Stomach (tissue), 8 donors: ENCODE measurements at regions not wholly inside any gene's neighbourhood (a gene's known extent, or its start where the extent isn't known, plus 50 kb on each side); places are given as distances from the start of the nearest gene placed in this dataset.

Experiments
- DNase-seq, 2 donors: peaks; one replicate each; pipeline versions ENCODE4 v3.0.0 to v3.0.0-alpha.2; 2013 to 2019
- H3K27ac ChIP-seq, 5 donors: fragments of 200-600 bp in 4 of 5; sonication (generic) in 4 of 5; one replicate each; pipeline ENCODE4 v1.5.1; 2013 to 2019; ENCODE audit warnings: mild to moderate bottlenecking in 1 of 5, moderate library complexity in 1 of 5
- H3K27me3 ChIP-seq, 3 donors: fragments of 200-600 bp; sonication (generic); one replicate each; pipeline ENCODE4 v1.5.1; 2017 to 2019; ENCODE audit warnings: mixed run types in 1 of 3
- H3K36me3 ChIP-seq, 4 donors: fragments of 200-600 bp; sonication (generic); 1 replicate in 3 of 4; 2 replicates in 1 of 4; pipeline ENCODE4 v1.5.1; 2016 to 2019
- H3K4me1 ChIP-seq, 4 donors: fragments of 200-600 bp; sonication (generic); one replicate each; pipeline ENCODE4 v1.5.1; 2016 to 2019
- H3K4me3 ChIP-seq, 4 donors: fragments of 200-600 bp; sonication (generic) in 3 of 4; one replicate each; pipeline ENCODE4 v1.5.1; 2016 to 2019; ENCODE audit warnings: mild to moderate bottlenecking in 1 of 4
- H3K9me3 ChIP-seq, 4 donors: fragments of 200-600 bp; sonication (generic); one replicate each; pipeline ENCODE4 v1.5.1; 2016 to 2019
- CTCF ChIP-seq, 7 experiments: fragments of 450-650 bp in 4 of 7; fragments of 200-600 bp in 3 of 7; sonication (generic) in 3 of 7; IDR thresholded peaks; one replicate each; pipeline ENCODE4 v1.5.1; 2016 to 2019; ENCODE audit warnings: antibody characterized with exemption in 7 of 7, control low read depth in 2 of 7, mild to moderate bottlenecking in 1 of 7
- EP300 ChIP-seq: sonication (generic); formaldehyde crosslinking; IDR thresholded peaks from one replicate; pipeline ENCODE4 v1.6.1; 2017; ENCODE audit warnings: antibody characterized with exemption
- POLR2A ChIP-seq, 4 donors: fragments of 450-650 bp; IDR thresholded peaks; one replicate each; pipeline ENCODE4 v1.6.1; 2016; ENCODE audit warnings: antibody characterized with exemption in 4 of 4, control low read depth in 2 of 4, mild to moderate bottlenecking in 1 of 4, moderate library complexity in 1 of 4
- POLR2AphosphoS5 ChIP-seq, 3 donors: sonication (generic); formaldehyde crosslinking; IDR thresholded peaks; one replicate each; pipeline ENCODE4 v1.6.1; 2016; ENCODE audit warnings: antibody characterized with exemption in 3 of 3
- WGBS, 5 donors: extraction: QIAGEN DNeasy Blood & Tissue Kit in 3 of 5; methylation state at CpG; one replicate each; pipeline versions ENCODE4 v1.1.5 to v1.1.7; 2013 to 2018; 5-methylcytosine and 5-hydroxymethylcytosine counted together
- intact Hi-C: fragments of 100-400 bp; cut with DNase I; formaldehyde crosslinking; loops from one replicate; pipeline ENCODE4 v1.15.1; 2023; ENCODE audit warnings: low total_unique reads
- donor health status: healthy with polysubstance abuse.
- donor health status: Bipolar disorder and iron deficiency.
- donor health status: healthy.

- H3K27me3 ChIP-seq, result no peaks in the 10 kb centered on the region
- WGBS, 5 donors, result 42 to 59% (median 43%) methylated on average over 5 of the region's 5 CpGs
- intact Hi-C loops, result no loop called here
- peak in 1 of 2 donors; percentile 62 for DNase-seq
- H3K9me3 ChIP-seq, result no peaks in the 10 kb centered on the region
- H3K4me3 ChIP-seq, result no peak overlapping the region
- no peak overlapping the region for H3K27ac ChIP-seq
- H3K36me3 ChIP-seq, result no peaks in the 10 kb centered on the region
- no peaks in the 10 kb centered on the region for H3K4me1 ChIP-seq
- no peak for TF ChIP-seq POLR2A (IDR thresholded peaks at IDR 0.05)
- no peak for TF ChIP-seq EP300
- TF ChIP-seq CTCF (IDR thresholded peaks at IDR 0.05), result no peak
- no peak for TF ChIP-seq POLR2AphosphoS5 (IDR thresholded peaks at IDR 0.05)
Measured at GRCh38 chr5:101838435-101838834, 457.6 kb downstream of the SLCO4C1 start.

GRCh38 chr5:101829255-101829654 lies 466.8 kb downstream of the SLCO4C1 start:
- no peak overlapping the region for H3K27ac ChIP-seq
- DNase-seq, result no peak
- TF ChIP-seq POLR2A (IDR thresholded peaks at IDR 0.05), result no peak
- TF ChIP-seq CTCF (IDR thresholded peaks at IDR 0.05), result no peak
- no peak for TF ChIP-seq POLR2AphosphoS5 (IDR thresholded peaks at IDR 0.05)
- no peak for TF ChIP-seq EP300
- no peak overlapping the region for H3K4me3 ChIP-seq
- intact Hi-C loops, result no loop called here
- H3K27me3 ChIP-seq, result no peaks in the 10 kb centered on the region
- no peaks in the 10 kb centered on the region for H3K36me3 ChIP-seq
- H3K4me1 ChIP-seq, result no peaks in the 10 kb centered on the region
- WGBS, 5 donors, result 51 to 62% (median 60%) methylated on average over 4 of the region's 4 CpGs
- peaks cover 0 to 10% (median 4%) of the 10 kb centered on the region in 4 donors for H3K9me3 ChIP-seq

- no peaks in the 10 kb centered on the region for H3K27me3 ChIP-seq
- no peak overlapping the region for H3K4me3 ChIP-seq
- no peaks in the 10 kb centered on the region for H3K4me1 ChIP-seq
- no peak overlapping the region for H3K27ac ChIP-seq
- intact Hi-C loops, result no loop called here
- peaks cover 0 to 6% (median 0%) of the 10 kb centered on the region in 4 donors for H3K9me3 ChIP-seq
- TF ChIP-seq CTCF (IDR thresholded peaks at IDR 0.05), result no peak
- no peak for TF ChIP-seq POLR2AphosphoS5 (IDR thresholded peaks at IDR 0.05)
- no peak for TF ChIP-seq EP300
- TF ChIP-seq POLR2A (IDR thresholded peaks at IDR 0.05), result no peak
- H3K36me3 ChIP-seq, result no peaks in the 10 kb centered on the region
- no peak for DNase-seq
Measured at GRCh38 chr5:101811466-101811865, 484.6 kb downstream of the SLCO4C1 start.

GRCh38 chr5:101806410-101806809 lies 489.7 kb downstream of the SLCO4C1 start:
- Histone ChIP-seq H3K9me3 (peaks cover 0 to 7% (median 0%) of the 10 kb centered on the region in 4 donors), H3K27ac (no peak overlapping the region), H3K36me3 (no peaks in the 10 kb centered on the region), H3K4me1 (no peaks in the 10 kb centered on the region), H3K27me3 (no peaks in the 10 kb centered on the region), H3K4me3 (no peak overlapping the region)
- 47 to 83% (median 50%) methylated on average over 1 to 2 of the region's 2 CpGs for WGBS, 5 donors
- TF ChIP-seq POLR2A (IDR thresholded peaks at IDR 0.05) (no peak), CTCF (IDR thresholded peaks at IDR 0.05) (no peak), POLR2AphosphoS5 (IDR thresholded peaks at IDR 0.05) (no peak), EP300 (no peak)
- intact Hi-C loops, result no loop called here
- no peak for DNase-seq
